GM23248 (cell line): ENCODE measurements at regions not wholly inside any gene's neighbourhood (a gene's known extent, or its start where the extent isn't known, plus 50 kb on each side); places are given as distances from the start of the nearest gene placed in this dataset.

Experiments used
- EZH2 ChIP-seq: fragments of 200-600 bp; sonication (generic); IDR thresholded peaks from 2 replicates; pipeline ENCODE4 v1.6.1; 2018; ENCODE audit warnings: antibody characterized with exemption, mild to moderate bottlenecking; ENCODE audit not compliant: insufficient read depth, poor library complexity, severe bottlenecking
- EZH2phosphoT487 ChIP-seq: fragments of 200-600 bp; sonication (generic); IDR thresholded peaks from 2 replicates; pipeline ENCODE4 v1.6.1; 2018; ENCODE audit warnings: antibody characterized with exemption, moderate library complexity, mild to moderate bottlenecking, low read depth; ENCODE audit not compliant: insufficient read depth

- TF ChIP-seq EZH2: no peak
- no peak for TF ChIP-seq EZH2phosphoT487
Measured at GRCh38 chr2:113823716-113824595, 65.9 kb upstream of the ACTR3 start.
